Trophoblast cell (in vitro differentiated cells and primary cell): ENCODE measurements at regions not wholly inside any gene's neighbourhood (a gene's known extent, or its start where the extent isn't known, plus 50 kb on each side); places are given as distances from the start of the nearest gene placed in this dataset.

Experiments used
- DNase-seq, 2 donors: peaks; one replicate each; pipeline ENCODE4 v3.0.0-alpha.2; 2016
- H2AFZ ChIP-seq: 2 replicates; pipeline ENCODE4 v1.6.1; 2013; ENCODE audit warnings: low read length, moderate library complexity, mild to moderate bottlenecking; ENCODE audit not compliant: insufficient read depth, poor library complexity
- H2AK5ac ChIP-seq: 2 replicates; pipeline ENCODE4 v1.6.1; 2013; ENCODE audit warnings: mild to moderate bottlenecking, low read length
- H2BK120ac ChIP-seq: 2 replicates; pipeline ENCODE4 v1.6.1; 2013; ENCODE audit warnings: low read length, mild to moderate bottlenecking, moderate library complexity; ENCODE audit not compliant: insufficient read depth, poor library complexity
- H2BK12ac ChIP-seq: 2 replicates; pipeline ENCODE4 v1.6.1; 2013; ENCODE audit warnings: mild to moderate bottlenecking, low read length, moderate library complexity
- H2BK5ac ChIP-seq: 2 replicates; pipeline ENCODE4 v1.6.1; 2013; ENCODE audit warnings: low read length, low read depth, moderate library complexity, mild to moderate bottlenecking; ENCODE audit not compliant: poor library complexity
- H3K14ac ChIP-seq: 2 replicates; pipeline ENCODE4 v1.6.1; 2013; ENCODE audit warnings: mild to moderate bottlenecking, low read length
- H3K18ac ChIP-seq: 2 replicates; pipeline ENCODE4 v1.6.1; 2013; ENCODE audit warnings: mild to moderate bottlenecking, low read length
- H3K23ac ChIP-seq: 2 replicates; pipeline ENCODE4 v1.6.1; 2013; ENCODE audit warnings: low read length
- H3K27ac ChIP-seq: 2 replicates; pipeline ENCODE4 v1.5.1; 2013; ENCODE audit warnings: low read depth, mild to moderate bottlenecking, inconsistent platforms, low read length, moderate library complexity
- H3K27me3 ChIP-seq: 2 replicates; pipeline ENCODE4 v1.6.1; 2013; ENCODE audit warnings: inconsistent platforms, mild to moderate bottlenecking, low read length, moderate library complexity; ENCODE audit not compliant: insufficient read depth
- H3K36me3 ChIP-seq, 2 experiments: 1 replicate in 1 of 2; 2 replicates in 1 of 2; pipeline ENCODE4 v1.6.1; 2013; ENCODE audit warnings: low read length in 2 of 2, mild to moderate bottlenecking in 2 of 2, moderate library complexity in 1 of 2; ENCODE audit not compliant: insufficient read depth in 2 of 2, control insufficient read depth in 1 of 2
- H3K4ac ChIP-seq: 2 replicates; pipeline ENCODE4 v1.6.1; 2013; ENCODE audit warnings: low read depth, mild to moderate bottlenecking, low read length, moderate library complexity
- H3K4me1 ChIP-seq, 2 experiments: 1 replicate in 1 of 2; 2 replicates in 1 of 2; pipeline ENCODE4 v1.6.1; 2013; ENCODE audit warnings: low read length in 2 of 2, mild to moderate bottlenecking in 2 of 2, moderate library complexity in 1 of 2; ENCODE audit not compliant: insufficient read depth in 2 of 2, control insufficient read depth in 1 of 2
- H3K4me2 ChIP-seq: 2 replicates; pipeline ENCODE4 v1.6.1; 2013; ENCODE audit warnings: inconsistent platforms, mild to moderate bottlenecking, low read length, moderate library complexity
- H3K4me3 ChIP-seq: 2 replicates; pipeline ENCODE4 v1.5.1; 2013; ENCODE audit warnings: mild to moderate bottlenecking, low read depth, low read length, inconsistent platforms
- H3K79me1 ChIP-seq: one replicate; pipeline ENCODE4 v1.6.1; 2013; ENCODE audit warnings: low read length
- H3K79me2 ChIP-seq: 2 replicates; pipeline ENCODE4 v1.6.1; 2013; ENCODE audit warnings: low read length, mild to moderate bottlenecking; ENCODE audit not compliant: control insufficient read depth, insufficient read depth, poor library complexity
- H3K9ac ChIP-seq: 2 replicates; pipeline ENCODE4 v1.6.1; 2013; ENCODE audit warnings: mild to moderate bottlenecking, low read length
- H3K9me3 ChIP-seq: 2 replicates; pipeline ENCODE4 v1.6.1; 2013; ENCODE audit warnings: low read depth, mild to moderate bottlenecking, control low read depth, inconsistent platforms, low read length; ENCODE audit not compliant: insufficient read depth
- H4K12ac ChIP-seq: 2 replicates; pipeline ENCODE4 v1.6.1; 2013; ENCODE audit warnings: low read depth, mild to moderate bottlenecking, low read length, moderate library complexity
- H4K8ac ChIP-seq: 2 replicates; pipeline ENCODE4 v1.6.1; 2013; ENCODE audit warnings: low read depth, mild to moderate bottlenecking, low read length, moderate library complexity
- H4K91ac ChIP-seq: one replicate; pipeline ENCODE4 v1.6.1; 2013; ENCODE audit warnings: low read depth, mild to moderate bottlenecking, low read length, moderate library complexity
- WGBS: extraction: QIAGEN DNeasy Blood & Tissue Kit; methylation state at CpG from one replicate; pipeline ENCODE4 v1.1.7; 2013; ENCODE audit warnings: missing lambda C conversion rate; ENCODE audit not compliant: insufficient read length, insufficient coverage; ENCODE audit errors: extremely low coverage; 5-methylcytosine and 5-hydroxymethylcytosine counted together

DNA sequence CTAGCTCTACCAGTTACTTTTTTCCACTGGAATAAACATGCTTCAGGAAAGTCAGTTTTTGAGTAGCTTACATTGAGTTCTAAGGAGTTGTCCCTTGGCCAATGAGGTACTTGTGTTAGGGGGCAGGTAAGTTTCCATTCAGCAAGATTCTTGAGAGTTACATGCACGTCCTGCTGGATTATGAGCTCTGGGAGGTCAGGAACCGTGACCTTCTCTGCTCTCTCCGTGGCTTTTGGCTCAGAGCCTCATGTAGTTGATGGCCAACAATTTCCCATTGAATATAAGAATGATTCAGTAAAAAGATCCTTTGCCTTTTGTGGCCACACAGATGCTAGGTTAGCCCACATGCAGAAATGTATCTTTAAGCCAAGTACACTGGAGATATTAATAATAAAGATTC, 181.8 kb upstream of the RALGAPA2 start:
- no peaks in the 10 kb centered on the region for H3K36me3 ChIP-seq
- no CpG with 5 or more reads among the region's 3 CpGs for WGBS
- no peak overlapping the region for H2AFZ ChIP-seq

DNA sequence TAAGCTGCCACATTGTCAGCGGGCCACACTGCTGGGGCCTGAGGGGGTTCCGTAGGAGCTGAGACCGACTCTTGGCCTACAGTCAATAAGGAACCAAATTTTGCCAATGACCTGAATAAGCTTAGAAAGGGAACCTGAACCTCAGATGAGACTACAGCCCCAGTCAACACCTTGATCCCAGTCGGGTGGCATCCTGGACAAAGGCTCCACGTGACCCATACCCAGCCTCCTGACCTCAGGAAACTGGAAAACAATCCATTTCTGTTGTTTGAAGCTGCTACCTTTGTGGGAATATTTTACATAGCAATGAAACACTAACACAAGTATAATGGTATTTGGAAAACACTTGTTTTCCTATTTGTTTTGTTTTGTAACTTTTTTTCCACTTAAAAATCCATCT, 179.9 kb upstream of the RALGAPA2 start:
- no peak overlapping the region for H3K9ac ChIP-seq
- peaks cover 2% of the 10 kb centered on the region for H3K9me3 ChIP-seq
- H4K12ac ChIP-seq: no peak overlapping the region
- no peak overlapping the region for H3K14ac ChIP-seq
- H4K91ac ChIP-seq: no peak overlapping the region
- no peak overlapping the region for H3K4me2 ChIP-seq
- no peak for DNase-seq
- no peak overlapping the region for H3K4ac ChIP-seq
- H4K8ac ChIP-seq: no peak overlapping the region
- no peak overlapping the region for H2BK12ac ChIP-seq
- H2BK5ac ChIP-seq: no peak overlapping the region
- no peak overlapping the region for H3K23ac ChIP-seq
- H2BK120ac ChIP-seq: no peak overlapping the region
- H2AK5ac ChIP-seq: no peak overlapping the region
- no CpG with 5 or more reads among the region's 5 CpGs for WGBS
- H3K4me3 ChIP-seq: no peak overlapping the region
- no peaks in the 10 kb centered on the region for H3K79me2 ChIP-seq
- H2AFZ ChIP-seq: no peak overlapping the region
- H3K79me1 ChIP-seq: no peaks in the 10 kb centered on the region
- H3K27ac ChIP-seq: no peak overlapping the region
- H3K36me3 ChIP-seq: no peaks in the 10 kb centered on the region
- no peak overlapping the region for H3K18ac ChIP-seq
- H3K27me3 ChIP-seq: no peaks in the 10 kb centered on the region
- peaks cover 0 to 2% of the 10 kb centered on the region in 2 experiments for H3K4me1 ChIP-seq

More for the DNA sequence above, 181.8 kb upstream of the RALGAPA2 start:
- H4K91ac ChIP-seq: no peak overlapping the region
- H3K23ac ChIP-seq: no peak overlapping the region
- no peak overlapping the region for H2BK5ac ChIP-seq
- no peak for DNase-seq
- no peaks in the 10 kb centered on the region for H3K79me1 ChIP-seq
- H4K12ac ChIP-seq: no peak overlapping the region
- no peak overlapping the region for H2AK5ac ChIP-seq
- H3K27me3 ChIP-seq: no peaks in the 10 kb centered on the region
- H3K4ac ChIP-seq: no peak overlapping the region
- no peak overlapping the region for H3K9ac ChIP-seq
- no peak overlapping the region for H3K27ac ChIP-seq
- no peaks in the 10 kb centered on the region for H3K79me2 ChIP-seq
- H3K4me3 ChIP-seq: no peak overlapping the region
- H4K8ac ChIP-seq: no peak overlapping the region
- no peak overlapping the region for H2BK120ac ChIP-seq
- H3K4me1 ChIP-seq: peaks cover 0 to 2% of the 10 kb centered on the region in 2 experiments
- H2BK12ac ChIP-seq: no peak overlapping the region
- no peak overlapping the region for H3K18ac ChIP-seq
- no peak overlapping the region for H3K4me2 ChIP-seq
- no peak overlapping the region for H3K14ac ChIP-seq
- H3K9me3 ChIP-seq: peaks cover 2% of the 10 kb centered on the region

DNA sequence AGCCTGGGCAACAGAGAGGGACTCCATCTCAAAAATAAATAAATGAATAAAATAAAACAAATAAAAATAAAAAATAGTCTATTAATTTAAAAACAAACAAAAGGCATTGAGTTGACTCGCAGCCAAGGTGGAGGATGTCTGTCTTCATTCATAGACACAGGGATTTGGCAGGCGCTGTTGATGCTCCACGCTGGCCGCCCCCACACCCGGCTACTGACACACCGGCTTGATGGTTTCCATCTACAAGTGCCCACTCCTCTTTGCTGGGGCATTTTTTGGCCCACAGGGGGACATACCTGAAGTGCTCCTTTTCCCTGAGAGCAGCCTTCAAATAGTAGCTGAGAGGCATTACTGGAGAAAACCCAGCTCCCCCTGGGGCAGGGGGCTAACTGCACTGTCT, 178.3 kb upstream of the RALGAPA2 start:
- Histone ChIP-seq H3K23ac (no peak overlapping the region), H3K4me2 (no peak overlapping the region), H2AK5ac (no peak overlapping the region), H2BK120ac (no peak overlapping the region), H3K4me1 (peaks cover 0 to 2% of the 10 kb centered on the region in 2 experiments), H4K8ac (no peak overlapping the region), H3K27me3 (no peaks in the 10 kb centered on the region), H4K91ac (no peak overlapping the region), H3K36me3 (no peaks in the 10 kb centered on the region), H3K4me3 (no peak overlapping the region), H2BK12ac (no peak overlapping the region), H3K9me3 (peaks cover 2% of the 10 kb centered on the region), H2BK5ac (no peak overlapping the region), H4K12ac (no peak overlapping the region), H3K9ac (no peak overlapping the region), H3K18ac (no peak overlapping the region), H3K4ac (no peak overlapping the region), H2AFZ (no peak overlapping the region), H3K79me1 (no peaks in the 10 kb centered on the region), H3K14ac (no peak overlapping the region), H3K79me2 (no peaks in the 10 kb centered on the region), H3K27ac (no peak overlapping the region)
- WGBS: no CpG with 5 or more reads among the region's 6 CpGs
- DNase-seq: no peak

- WGBS: no CpG with 5 or more reads among the region's 8 CpGs
- H4K91ac ChIP-seq: no peak overlapping the region
Measured at GRCh38 chr20:20888936-20889335, 176.5 kb upstream of the RALGAPA2 start.

More at GRCh38 chr20:20888936-20889335, 176.5 kb upstream of the RALGAPA2 start:
- Histone ChIP-seq H3K14ac (no peak overlapping the region), H3K4me2 (no peak overlapping the region), H3K79me1 (no peaks in the 10 kb centered on the region), H3K9ac (no peak overlapping the region), H3K18ac (no peak overlapping the region), H2BK120ac (no peak overlapping the region), H3K27me3 (peaks cover 2% of the 10 kb centered on the region), H4K8ac (no peak overlapping the region), H2BK12ac (no peak overlapping the region), H3K4ac (no peak overlapping the region), H2AK5ac (no peak overlapping the region), H3K79me2 (no peaks in the 10 kb centered on the region), H3K4me3 (no peak overlapping the region), H2BK5ac (no peak overlapping the region), H3K9me3 (peaks cover 2% of the 10 kb centered on the region), H3K36me3 (no peaks in the 10 kb centered on the region), H3K27ac (no peak overlapping the region), H3K23ac (no peak overlapping the region), H2AFZ (no peak overlapping the region), H3K4me1 (no peaks in the 10 kb centered on the region), H4K12ac (no peak overlapping the region)
- DNase-seq: no peak
